HFF-Myc (cell line): ENCODE measurements at regions not wholly inside any gene's neighbourhood (a gene's known extent, or its start where the extent isn't known, plus 50 kb on each side); places are given as distances from the start of the nearest gene placed in this dataset.

Experiments
- DNase-seq: peaks from one replicate; pipeline ENCODE4 v3.0.0-alpha.2; 2011; ENCODE audit warnings: low read depth; ENCODE audit errors: extremely low read depth
- H3K4me3 ChIP-seq: replicated peaks from 2 replicates; pipeline ENCODE4 v1.5.1; 2011; ENCODE audit warnings: low read depth, mild to moderate bottlenecking, control low read depth, low read length
- TF ChIP-seq, protein P1 (sequence below): IDR thresholded peaks from 2 replicates; pipeline ENCODE4 v1.5.1; 2012; ENCODE audit warnings: mild to moderate bottlenecking, low read depth, low read length, control low read depth; ENCODE audit errors: missing control alignments

DNA sequence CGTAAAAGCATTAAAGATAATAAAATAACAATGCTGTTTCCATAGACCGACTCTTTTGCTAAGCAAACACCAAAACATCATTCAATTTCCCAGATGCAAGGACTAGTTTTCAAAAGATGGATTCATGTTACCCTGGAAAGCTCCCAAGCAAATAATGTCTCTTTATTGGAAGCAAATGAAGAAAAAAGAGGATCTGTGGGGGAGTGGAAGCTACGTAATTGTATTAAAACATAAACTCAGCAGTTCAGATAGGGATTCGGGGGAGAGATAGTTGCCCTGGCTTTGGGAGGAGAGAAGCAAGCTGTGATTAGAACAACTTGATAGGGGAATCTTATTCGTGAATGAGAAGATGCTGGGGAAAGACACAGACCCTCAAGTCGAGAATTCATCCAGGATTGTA, 491.0 kb upstream of the CLINT1 start:
- H3K4me3 ChIP-seq, result no peak overlapping the region
- TF ChIP-seq, protein P1, sequence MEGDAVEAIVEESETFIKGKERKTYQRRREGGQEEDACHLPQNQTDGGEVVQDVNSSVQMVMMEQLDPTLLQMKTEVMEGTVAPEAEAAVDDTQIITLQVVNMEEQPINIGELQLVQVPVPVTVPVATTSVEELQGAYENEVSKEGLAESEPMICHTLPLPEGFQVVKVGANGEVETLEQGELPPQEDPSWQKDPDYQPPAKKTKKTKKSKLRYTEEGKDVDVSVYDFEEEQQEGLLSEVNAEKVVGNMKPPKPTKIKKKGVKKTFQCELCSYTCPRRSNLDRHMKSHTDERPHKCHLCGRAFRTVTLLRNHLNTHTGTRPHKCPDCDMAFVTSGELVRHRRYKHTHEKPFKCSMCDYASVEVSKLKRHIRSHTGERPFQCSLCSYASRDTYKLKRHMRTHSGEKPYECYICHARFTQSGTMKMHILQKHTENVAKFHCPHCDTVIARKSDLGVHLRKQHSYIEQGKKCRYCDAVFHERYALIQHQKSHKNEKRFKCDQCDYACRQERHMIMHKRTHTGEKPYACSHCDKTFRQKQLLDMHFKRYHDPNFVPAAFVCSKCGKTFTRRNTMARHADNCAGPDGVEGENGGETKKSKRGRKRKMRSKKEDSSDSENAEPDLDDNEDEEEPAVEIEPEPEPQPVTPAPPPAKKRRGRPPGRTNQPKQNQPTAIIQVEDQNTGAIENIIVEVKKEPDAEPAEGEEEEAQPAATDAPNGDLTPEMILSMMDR, result no peak
- DNase-seq, result no peak

DNA sequence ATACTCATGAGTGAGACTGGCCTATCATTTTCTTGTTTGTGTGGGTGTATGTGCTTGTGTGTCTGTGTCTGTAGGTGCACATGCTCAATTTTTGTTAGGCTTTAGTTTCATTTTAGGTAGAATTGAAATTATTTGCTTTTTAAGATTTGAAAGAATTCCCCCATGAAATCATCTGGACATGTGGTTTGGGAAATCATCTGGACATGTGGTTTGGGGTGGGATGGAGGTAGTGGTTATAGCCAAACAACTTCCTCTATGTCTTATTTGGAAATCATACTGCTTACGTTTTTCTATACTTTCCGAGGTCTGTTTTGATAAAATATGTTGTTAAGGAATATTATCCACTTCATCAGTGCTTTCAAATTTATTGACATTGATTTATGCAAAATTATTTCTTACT, 485.4 kb upstream of the CLINT1 start:
- TF ChIP-seq, protein P1, result no peak
- no peak overlapping the region for H3K4me3 ChIP-seq
- DNase-seq, result no peak

DNA sequence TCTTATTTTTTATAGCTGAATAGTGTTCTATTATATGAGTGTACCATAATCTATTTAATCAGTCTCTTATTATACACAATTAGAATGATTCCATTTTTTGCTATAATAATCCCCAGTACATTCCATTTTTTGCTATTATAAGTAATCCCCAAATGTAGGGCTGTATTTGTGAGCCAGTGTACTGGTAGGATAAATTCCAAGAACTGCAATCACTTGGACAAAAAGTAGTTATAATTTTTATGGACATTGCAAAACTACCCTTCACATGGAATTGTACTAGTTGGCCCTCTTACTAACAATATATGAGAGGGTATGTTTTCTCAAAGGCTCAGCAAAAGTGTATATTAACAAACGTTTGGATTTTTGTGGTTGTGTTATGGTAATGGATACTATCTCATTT, 481.7 kb upstream of the CLINT1 start:
- H3K4me3 ChIP-seq, result no peak overlapping the region
- TF ChIP-seq, protein P1, result no peak
- DNase-seq, result no peak

DNA sequence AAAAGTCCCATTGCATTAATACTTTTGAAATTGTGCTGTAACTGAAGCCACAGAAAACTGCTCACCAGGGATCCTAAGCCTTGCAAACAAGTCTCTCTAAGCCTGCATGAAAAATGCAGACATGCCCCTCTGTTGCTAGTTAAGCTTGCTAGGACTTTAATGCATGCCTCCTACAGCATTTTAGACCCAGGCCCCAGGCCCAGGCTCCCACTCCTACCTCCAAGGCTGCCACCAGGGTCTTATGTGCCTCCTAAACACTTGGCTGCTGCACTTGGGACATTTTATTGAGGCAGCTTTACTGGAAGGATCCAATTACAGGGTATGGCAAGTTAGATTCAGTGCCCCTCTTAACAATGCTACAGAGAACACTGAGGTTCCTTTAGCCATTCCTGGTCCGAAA, 467.3 kb upstream of the CLINT1 start:
- TF ChIP-seq, protein P1, result no peak
- no peak for DNase-seq
- H3K4me3 ChIP-seq, result no peak overlapping the region

DNA sequence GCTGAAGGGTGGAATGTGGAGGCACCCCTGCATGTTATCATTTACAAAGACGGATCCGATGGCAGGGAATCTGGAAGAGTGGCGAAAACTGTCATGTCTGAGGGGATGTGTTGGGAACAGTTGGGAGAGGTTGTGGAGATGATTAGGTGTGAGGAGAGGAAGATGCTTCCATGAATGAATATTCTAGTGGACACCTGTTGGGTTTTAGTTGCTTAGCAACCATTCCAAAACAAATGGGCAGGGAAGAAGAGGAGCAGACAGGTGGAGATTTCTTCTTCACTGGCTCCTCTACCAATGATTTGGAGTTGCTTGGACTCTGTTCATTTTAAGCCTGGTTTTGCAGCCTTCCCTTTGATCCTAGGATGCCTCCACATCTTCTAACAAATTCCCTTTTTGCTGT, 465.3 kb upstream of the CLINT1 start:
- TF ChIP-seq, protein P1, result no peak
- no peak for DNase-seq
- no peak overlapping the region for H3K4me3 ChIP-seq

DNA sequence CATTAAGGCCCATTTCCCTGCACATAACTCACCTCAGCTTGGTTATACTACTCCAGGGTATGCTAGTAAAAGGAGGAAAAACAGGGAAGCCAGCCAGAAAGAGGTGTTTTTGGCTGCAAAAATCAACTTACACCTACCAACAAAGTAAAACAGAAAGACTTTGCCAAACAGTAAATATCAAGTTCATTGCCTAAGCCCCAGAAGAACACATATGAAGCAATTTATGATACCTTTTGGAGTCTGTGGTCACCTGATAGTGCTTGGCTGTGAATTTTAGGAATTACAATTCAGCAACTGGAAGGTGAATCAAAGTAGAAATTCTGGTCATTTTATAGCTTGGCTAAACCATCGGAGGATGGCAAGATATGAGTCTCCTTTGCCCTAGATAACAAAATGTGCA, 463.7 kb upstream of the CLINT1 start:
- TF ChIP-seq, protein P1, result no peak
- no peak overlapping the region for H3K4me3 ChIP-seq
- no peak for DNase-seq

DNA sequence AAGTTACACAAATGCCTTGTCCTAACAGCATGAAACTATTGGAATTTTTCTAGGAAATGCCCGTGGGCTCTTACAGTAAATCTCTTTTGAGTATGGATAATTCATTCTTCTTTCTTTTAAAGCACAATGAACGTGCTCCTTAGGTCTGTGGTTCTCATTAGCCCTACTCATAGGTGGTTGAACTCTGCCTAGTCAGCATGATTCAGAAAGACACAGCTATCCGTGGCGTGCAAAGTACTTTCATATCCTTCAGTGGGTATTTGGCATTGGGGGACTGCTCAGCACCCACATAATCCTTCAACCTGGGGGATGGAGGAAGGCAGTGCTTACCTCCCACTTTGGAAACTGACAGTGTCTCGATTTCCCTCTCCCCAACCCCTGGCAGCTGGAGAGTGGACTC, 462.0 kb upstream of the CLINT1 start:
- H3K4me3 ChIP-seq, result no peak overlapping the region
- DNase-seq, result no peak
- TF ChIP-seq, protein P1, result no peak
